ENCODE measurements at regions not wholly inside any gene's neighbourhood (a gene's known extent, or its start where the extent isn't known, plus 50 kb on each side); places are given as distances from the start of the nearest gene placed in this dataset.

DNA sequence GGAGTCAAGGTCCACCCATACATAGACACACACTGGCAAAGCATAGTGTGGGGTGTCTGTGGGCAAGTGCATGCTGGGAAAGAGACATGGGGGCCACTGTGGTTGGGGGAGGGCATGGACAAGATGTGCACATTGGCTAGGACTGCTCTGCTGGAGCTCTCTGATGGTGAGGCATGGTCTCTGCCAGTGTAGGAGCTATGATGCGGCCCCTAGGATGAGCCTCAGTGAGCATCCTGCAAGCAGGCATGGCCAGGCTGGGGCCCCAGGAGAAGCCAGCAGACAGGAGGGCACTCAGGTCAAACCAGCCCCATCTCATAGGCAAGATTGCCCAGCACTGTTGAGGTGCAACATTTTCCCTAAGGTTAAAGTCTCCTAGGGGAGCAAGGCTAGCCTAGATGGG lies 489.4 kb downstream of the DNAJB9 start:
- Histone ChIP-seq H3K4me3 (replicated peaks; ENCODE audit: insufficient read depth, low read length) (no peak overlapping the region), H3K27me3 (ENCODE audit: insufficient read depth, poor library complexity, severe bottlenecking) (no peaks in the 10 kb centered on the region), H3K27ac (replicated peaks) (no peak overlapping the region)
- TF ChIP-seq, protein P1, sequence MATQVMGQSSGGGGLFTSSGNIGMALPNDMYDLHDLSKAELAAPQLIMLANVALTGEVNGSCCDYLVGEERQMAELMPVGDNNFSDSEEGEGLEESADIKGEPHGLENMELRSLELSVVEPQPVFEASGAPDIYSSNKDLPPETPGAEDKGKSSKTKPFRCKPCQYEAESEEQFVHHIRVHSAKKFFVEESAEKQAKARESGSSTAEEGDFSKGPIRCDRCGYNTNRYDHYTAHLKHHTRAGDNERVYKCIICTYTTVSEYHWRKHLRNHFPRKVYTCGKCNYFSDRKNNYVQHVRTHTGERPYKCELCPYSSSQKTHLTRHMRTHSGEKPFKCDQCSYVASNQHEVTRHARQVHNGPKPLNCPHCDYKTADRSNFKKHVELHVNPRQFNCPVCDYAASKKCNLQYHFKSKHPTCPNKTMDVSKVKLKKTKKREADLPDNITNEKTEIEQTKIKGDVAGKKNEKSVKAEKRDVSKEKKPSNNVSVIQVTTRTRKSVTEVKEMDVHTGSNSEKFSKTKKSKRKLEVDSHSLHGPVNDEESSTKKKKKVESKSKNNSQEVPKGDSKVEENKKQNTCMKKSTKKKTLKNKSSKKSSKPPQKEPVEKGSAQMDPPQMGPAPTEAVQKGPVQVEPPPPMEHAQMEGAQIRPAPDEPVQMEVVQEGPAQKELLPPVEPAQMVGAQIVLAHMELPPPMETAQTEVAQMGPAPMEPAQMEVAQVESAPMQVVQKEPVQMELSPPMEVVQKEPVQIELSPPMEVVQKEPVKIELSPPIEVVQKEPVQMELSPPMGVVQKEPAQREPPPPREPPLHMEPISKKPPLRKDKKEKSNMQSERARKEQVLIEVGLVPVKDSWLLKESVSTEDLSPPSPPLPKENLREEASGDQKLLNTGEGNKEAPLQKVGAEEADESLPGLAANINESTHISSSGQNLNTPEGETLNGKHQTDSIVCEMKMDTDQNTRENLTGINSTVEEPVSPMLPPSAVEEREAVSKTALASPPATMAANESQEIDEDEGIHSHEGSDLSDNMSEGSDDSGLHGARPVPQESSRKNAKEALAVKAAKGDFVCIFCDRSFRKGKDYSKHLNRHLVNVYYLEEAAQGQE (IDR thresholded peaks at IDR 0.05; ENCODE audit: insufficient replicate concordance, low read depth): no peak
- no peak for TF ChIP-seq GABPA (IDR thresholded peaks at IDR 0.05; ENCODE audit: low read depth)
- TF ChIP-seq SPI1 (IDR thresholded peaks at IDR 0.05; ENCODE audit: borderline replicate concordance, low read depth): no peak
- TF ChIP-seq POLR2AphosphoS5 (IDR thresholded peaks at IDR 0.05; ENCODE audit: low read depth): no peak
- TF ChIP-seq, protein P2, sequence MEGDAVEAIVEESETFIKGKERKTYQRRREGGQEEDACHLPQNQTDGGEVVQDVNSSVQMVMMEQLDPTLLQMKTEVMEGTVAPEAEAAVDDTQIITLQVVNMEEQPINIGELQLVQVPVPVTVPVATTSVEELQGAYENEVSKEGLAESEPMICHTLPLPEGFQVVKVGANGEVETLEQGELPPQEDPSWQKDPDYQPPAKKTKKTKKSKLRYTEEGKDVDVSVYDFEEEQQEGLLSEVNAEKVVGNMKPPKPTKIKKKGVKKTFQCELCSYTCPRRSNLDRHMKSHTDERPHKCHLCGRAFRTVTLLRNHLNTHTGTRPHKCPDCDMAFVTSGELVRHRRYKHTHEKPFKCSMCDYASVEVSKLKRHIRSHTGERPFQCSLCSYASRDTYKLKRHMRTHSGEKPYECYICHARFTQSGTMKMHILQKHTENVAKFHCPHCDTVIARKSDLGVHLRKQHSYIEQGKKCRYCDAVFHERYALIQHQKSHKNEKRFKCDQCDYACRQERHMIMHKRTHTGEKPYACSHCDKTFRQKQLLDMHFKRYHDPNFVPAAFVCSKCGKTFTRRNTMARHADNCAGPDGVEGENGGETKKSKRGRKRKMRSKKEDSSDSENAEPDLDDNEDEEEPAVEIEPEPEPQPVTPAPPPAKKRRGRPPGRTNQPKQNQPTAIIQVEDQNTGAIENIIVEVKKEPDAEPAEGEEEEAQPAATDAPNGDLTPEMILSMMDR (IDR thresholded peaks at IDR 0.05; ENCODE audit: insufficient read depth, low read length): no peak
- DNase-seq (ENCODE audit: low read depth in 1 of 2, low spot score in 1 of 2): no peak

DNA sequence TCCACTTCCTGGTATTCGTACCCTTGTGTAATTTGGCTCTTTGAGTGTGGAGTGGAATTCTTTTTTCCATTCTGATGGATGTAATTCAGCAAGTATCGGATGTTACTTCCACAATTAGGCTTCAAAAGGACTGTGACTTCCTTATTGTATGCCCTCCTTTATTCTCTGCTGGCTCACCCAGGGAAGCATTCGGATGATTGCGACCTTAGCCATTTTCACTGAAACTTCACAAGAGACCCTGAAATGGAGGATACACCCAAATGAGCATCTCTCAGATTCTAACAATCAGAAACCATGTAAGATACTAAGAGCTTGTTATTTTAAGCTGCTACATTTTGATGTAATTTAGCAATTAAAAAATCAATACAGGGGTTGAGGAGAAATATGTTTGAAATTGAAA lies 493.1 kb downstream of the DNAJB9 start:
- no peak for DNase-seq (ENCODE audit: low read depth in 1 of 2, low spot score in 1 of 2)
- Histone ChIP-seq H3K4me3 (replicated peaks; ENCODE audit: insufficient read depth, low read length) (no peak overlapping the region), H3K27ac (replicated peaks) (no peak overlapping the region), H3K27me3 (ENCODE audit: insufficient read depth, poor library complexity, severe bottlenecking) (no peaks in the 10 kb centered on the region)
- TF ChIP-seq GABPA (IDR thresholded peaks at IDR 0.05; ENCODE audit: low read depth): no peak
- TF ChIP-seq, protein P2 (IDR thresholded peaks at IDR 0.05; ENCODE audit: insufficient read depth, low read length): no peak
- no peak for TF ChIP-seq POLR2AphosphoS5 (IDR thresholded peaks at IDR 0.05; ENCODE audit: low read depth)
- no peak for TF ChIP-seq SPI1 (IDR thresholded peaks at IDR 0.05; ENCODE audit: borderline replicate concordance, low read depth)
- TF ChIP-seq, protein P1 (IDR thresholded peaks at IDR 0.05; ENCODE audit: insufficient replicate concordance, low read depth): no peak

DNA sequence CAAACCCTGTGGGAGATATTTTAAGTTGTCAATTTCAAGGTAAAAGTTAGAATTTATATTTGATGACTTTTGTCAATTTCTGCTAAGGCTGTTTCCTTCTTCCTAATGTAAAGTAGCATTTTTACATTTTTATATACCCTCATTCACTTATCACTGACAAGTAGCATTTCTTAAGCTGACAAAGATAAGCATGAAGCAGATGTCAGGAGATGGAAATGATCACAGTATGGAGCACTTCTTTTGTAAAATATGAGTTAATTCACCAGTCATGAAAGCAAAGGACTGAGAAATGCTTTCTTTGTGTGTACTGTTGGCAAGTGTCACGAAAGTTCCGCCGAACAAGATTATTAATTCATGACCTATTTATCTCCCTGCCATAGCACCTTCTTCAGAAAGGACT lies 503.9 kb downstream of the DNAJB9 start:
- Histone ChIP-seq H3K27me3 (ENCODE audit: insufficient read depth, poor library complexity, severe bottlenecking) (no peaks in the 10 kb centered on the region), H3K27ac (replicated peaks) (no peak overlapping the region), H3K4me3 (replicated peaks; ENCODE audit: insufficient read depth, low read length) (no peak overlapping the region)
- TF ChIP-seq POLR2AphosphoS5 (IDR thresholded peaks at IDR 0.05; ENCODE audit: low read depth): no peak
- TF ChIP-seq SPI1 (IDR thresholded peaks at IDR 0.05; ENCODE audit: borderline replicate concordance, low read depth): no peak
- TF ChIP-seq, protein P2 (IDR thresholded peaks at IDR 0.05; ENCODE audit: insufficient read depth, low read length): no peak
- TF ChIP-seq, protein P1 (IDR thresholded peaks at IDR 0.05; ENCODE audit: insufficient replicate concordance, low read depth): no peak
- no peak for TF ChIP-seq GABPA (IDR thresholded peaks at IDR 0.05; ENCODE audit: low read depth)
- DNase-seq (ENCODE audit: low read depth in 1 of 2, low spot score in 1 of 2): no peak

Data from HL-60 (cell line).